Activated CD4-positive, alpha-beta T cell treated with anti-CD3 and anti-CD28 coated beads, Interleukin-2, amount 50 U/mL, for 1 hour (primary cell): ENCODE measurements at regions not wholly inside any gene's neighbourhood (a gene's known extent, or its start where the extent isn't known, plus 50 kb on each side); places are given as distances from the start of the nearest gene placed in this dataset.
"Not testable (repeated sequence)": the region's sequence is repeated elsewhere in the genome, so short reads cannot be mapped to it uniquely, and the experiment has no call there.

Source experiments
- DNase-seq: peaks from one replicate; pipeline ENCODE4 v3.0.0-alpha.2; 2020

- no peak for DNase-seq
These were observed 1305.2 kb downstream of the SI start for GRCh38 chr3:163773136-163773535.

- no peak for DNase-seq
These were observed 1310.2 kb downstream of the SI start for GRCh38 chr3:163768048-163768447.

GRCh38 chr3:163766112-163766511 lies 1312.2 kb downstream of the SI start:
- DNase-seq = no peak

- DNase-seq = no peak
These were observed 1325.3 kb downstream of the SI start for GRCh38 chr3:163753033-163753432.

GRCh38 chr3:163745204-163745603 lies 1333.1 kb downstream of the SI start:
- no peak for DNase-seq

GRCh38 chr3:163735394-163735793 lies 1342.9 kb downstream of the SI start:
- DNase-seq = no peak

- DNase-seq = no peak
These were observed 1347.6 kb downstream of the SI start for GRCh38 chr3:163730684-163731083.

GRCh38 chr3:163726125-163726524 lies 1352.2 kb downstream of the SI start:
- DNase-seq = no peak

GRCh38 chr3:163722405-163722804 lies 1355.9 kb downstream of the SI start:
- no peak for DNase-seq

- DNase-seq = no peak
These were observed 1356.7 kb downstream of the SI start for GRCh38 chr3:163721596-163721995.

- DNase-seq = no peak
These were observed 1360.9 kb downstream of the SI start for GRCh38 chr3:163717377-163717776.

GRCh38 chr3:163708428-163708827 lies 1369.9 kb downstream of the SI start:
- DNase-seq = no peak

GRCh38 chr3:163707659-163708058 lies 1370.6 kb downstream of the SI start:
- DNase-seq = no peak

GRCh38 chr3:163698221-163698620 lies 1380.1 kb downstream of the SI start:
- not testable (repeated sequence) for DNase-seq

- no peak for DNase-seq
These were observed 1385.8 kb downstream of the SI start for GRCh38 chr3:163692494-163692893.

- DNase-seq = no peak
These were observed 1393.6 kb downstream of the SI start for GRCh38 chr3:163684651-163685050.

- DNase-seq = no peak
These were observed 1405.3 kb downstream of the SI start for GRCh38 chr3:163672954-163673353.

GRCh38 chr3:163671201-163671600 lies 1407.1 kb downstream of the SI start:
- DNase-seq = no peak

- no peak for DNase-seq
These were observed 1413.8 kb downstream of the SI start for GRCh38 chr3:163664466-163664865.

- DNase-seq = no peak
These were observed 1421.2 kb downstream of the SI start for GRCh38 chr3:163657088-163657487.

- DNase-seq = no peak
These were observed 1423.3 kb downstream of the SI start for GRCh38 chr3:163655021-163655420.

GRCh38 chr3:163644172-163644571 lies 1434.1 kb downstream of the SI start:
- DNase-seq = no peak

- no peak for DNase-seq
These were observed 1445.6 kb downstream of the SI start for GRCh38 chr3:163632722-163633121.

GRCh38 chr3:163626753-163627152 lies 1451.5 kb downstream of the SI start:
- no peak for DNase-seq

- no peak for DNase-seq
These were observed 1455.9 kb downstream of the SI start for GRCh38 chr3:163622384-163622783.

GRCh38 chr3:163614886-163615285 lies 1463.4 kb downstream of the SI start:
- DNase-seq = no peak
